ENCODE measurements at regions not wholly inside any gene's neighbourhood (a gene's known extent, or its start where the extent isn't known, plus 50 kb on each side); places are given as distances from the start of the nearest gene placed in this dataset.

DNA sequence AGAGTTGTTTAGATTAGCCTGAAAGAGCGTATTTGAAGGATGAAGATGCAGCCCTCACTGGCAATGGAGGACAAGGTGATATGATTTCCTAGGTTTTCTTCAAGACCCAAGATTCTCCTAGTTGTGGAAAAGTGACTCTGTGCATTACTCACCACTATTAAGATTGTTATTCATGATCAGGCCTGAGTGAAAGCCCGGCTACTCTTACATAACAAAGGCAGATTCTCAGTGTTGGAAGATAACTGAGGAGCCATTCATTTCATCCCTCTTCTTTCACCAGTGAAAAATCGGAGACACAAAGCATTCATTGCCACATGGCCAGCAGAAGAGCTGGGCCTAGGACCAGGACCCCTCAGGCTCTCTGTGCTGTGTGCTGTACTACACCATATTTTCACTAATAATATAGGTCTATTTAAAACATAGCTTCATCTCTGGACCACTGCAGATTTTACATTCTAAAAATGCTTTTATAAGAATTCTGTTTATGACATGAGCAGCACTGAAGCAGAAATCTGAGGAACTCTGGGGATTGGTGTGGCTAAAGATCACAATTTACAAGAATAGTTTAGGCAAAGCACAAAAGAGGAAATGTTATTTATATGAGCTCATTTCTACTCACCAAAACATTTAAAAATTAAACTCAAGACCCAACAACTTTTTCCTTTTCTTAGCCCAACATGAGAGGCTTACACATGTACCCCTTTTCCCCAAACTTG, 181.9 kb upstream of the CCN2 start:
- Histone ChIP-seq H3K27me3 (ENCODE audit: control insufficient read depth, insufficient read depth, low read length) (no peaks in the 10 kb centered on the region), H3K36me3 (ENCODE audit: control insufficient read depth, insufficient read depth, low read length) (no peaks in the 10 kb centered on the region), H3K4me3 (ENCODE audit: low read depth, low read length) (no peak overlapping the region)
- TF ChIP-seq, protein P1, sequence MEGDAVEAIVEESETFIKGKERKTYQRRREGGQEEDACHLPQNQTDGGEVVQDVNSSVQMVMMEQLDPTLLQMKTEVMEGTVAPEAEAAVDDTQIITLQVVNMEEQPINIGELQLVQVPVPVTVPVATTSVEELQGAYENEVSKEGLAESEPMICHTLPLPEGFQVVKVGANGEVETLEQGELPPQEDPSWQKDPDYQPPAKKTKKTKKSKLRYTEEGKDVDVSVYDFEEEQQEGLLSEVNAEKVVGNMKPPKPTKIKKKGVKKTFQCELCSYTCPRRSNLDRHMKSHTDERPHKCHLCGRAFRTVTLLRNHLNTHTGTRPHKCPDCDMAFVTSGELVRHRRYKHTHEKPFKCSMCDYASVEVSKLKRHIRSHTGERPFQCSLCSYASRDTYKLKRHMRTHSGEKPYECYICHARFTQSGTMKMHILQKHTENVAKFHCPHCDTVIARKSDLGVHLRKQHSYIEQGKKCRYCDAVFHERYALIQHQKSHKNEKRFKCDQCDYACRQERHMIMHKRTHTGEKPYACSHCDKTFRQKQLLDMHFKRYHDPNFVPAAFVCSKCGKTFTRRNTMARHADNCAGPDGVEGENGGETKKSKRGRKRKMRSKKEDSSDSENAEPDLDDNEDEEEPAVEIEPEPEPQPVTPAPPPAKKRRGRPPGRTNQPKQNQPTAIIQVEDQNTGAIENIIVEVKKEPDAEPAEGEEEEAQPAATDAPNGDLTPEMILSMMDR (IDR thresholded peaks at IDR 0.05; ENCODE audit: insufficient read depth, low read length, severe bottlenecking): no peak
- DNase-seq (ENCODE audit: low read depth) (peak; percentile 83), FAIRE-seq (no peak)

DNA sequence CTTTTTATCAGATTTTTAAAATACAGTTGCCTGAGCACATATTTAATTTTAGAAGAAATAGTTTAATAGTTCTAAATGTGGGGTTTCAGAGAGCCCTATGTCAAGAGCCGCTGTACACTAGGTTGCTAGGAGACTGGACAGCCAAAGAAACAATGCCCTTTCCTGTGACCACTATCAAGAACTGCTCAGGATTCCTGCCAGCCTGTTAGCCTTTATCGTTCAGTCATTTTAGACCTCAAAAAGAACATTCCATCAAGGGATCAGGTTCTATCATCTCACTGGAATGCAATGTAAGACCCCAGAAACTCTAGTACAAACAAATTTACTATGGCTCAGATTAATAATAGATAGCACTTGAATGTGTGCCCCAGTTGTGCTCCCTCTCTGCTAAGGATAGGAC, 181.2 kb upstream of the CCN2 start:
- Histone ChIP-seq H3K4me3 (ENCODE audit: low read depth, low read length) (no peak overlapping the region), H3K27me3 (ENCODE audit: control insufficient read depth, insufficient read depth, low read length) (no peaks in the 10 kb centered on the region), H3K36me3 (ENCODE audit: control insufficient read depth, insufficient read depth, low read length) (no peaks in the 10 kb centered on the region)
- no peak for FAIRE-seq
- TF ChIP-seq, protein P1 (IDR thresholded peaks at IDR 0.05; ENCODE audit: insufficient read depth, low read length, severe bottlenecking): no peak
- no peak for DNase-seq (ENCODE audit: low read depth)

DNA sequence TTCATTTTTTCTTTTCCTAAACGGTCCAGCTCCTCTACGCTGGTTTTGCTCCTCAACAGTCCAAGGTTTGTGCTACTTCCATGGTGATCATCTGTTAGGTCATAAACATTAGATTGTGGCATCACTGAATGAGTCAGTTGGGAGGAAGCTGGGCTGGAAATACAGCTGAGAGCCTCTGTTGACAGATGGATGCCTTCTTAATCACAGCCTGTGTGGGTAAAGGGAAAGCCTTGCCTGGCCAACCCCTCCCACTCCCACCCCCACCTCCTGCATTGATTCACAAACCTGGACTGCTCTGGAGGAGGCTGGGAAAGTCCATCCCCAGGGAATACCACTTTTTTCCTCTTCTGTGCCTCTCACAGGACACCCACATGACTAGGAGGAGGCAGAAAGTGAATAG, 180.6 kb upstream of the CCN2 start:
- Histone ChIP-seq H3K27me3 (ENCODE audit: control insufficient read depth, insufficient read depth, low read length) (no peaks in the 10 kb centered on the region), H3K36me3 (ENCODE audit: control insufficient read depth, insufficient read depth, low read length) (no peaks in the 10 kb centered on the region), H3K4me3 (ENCODE audit: low read depth, low read length) (no peak overlapping the region)
- DNase-seq (ENCODE audit: low read depth) (peak; percentile 99), FAIRE-seq (peak; percentile 98)
- TF ChIP-seq, protein P1 (IDR thresholded peaks at IDR 0.05; ENCODE audit: insufficient read depth, low read length, severe bottlenecking): no peak

DNA sequence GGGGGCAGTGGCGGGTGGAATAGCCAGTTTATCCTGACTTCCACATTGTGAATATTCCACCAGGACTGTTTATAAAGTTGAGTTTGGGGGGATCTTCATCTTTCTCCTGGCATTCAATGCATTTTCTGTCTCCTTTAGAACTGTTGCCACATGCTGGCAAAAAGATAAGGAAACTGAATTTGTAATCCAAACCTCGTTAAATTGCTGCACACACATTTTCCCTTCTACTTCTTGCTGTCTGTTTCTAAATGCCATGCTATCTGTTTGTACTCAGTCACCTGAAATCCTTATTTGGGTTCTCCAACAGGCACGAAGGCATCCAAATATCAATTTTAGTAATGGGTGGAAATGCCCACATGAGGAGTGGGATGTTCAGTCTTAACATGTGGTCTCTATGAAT, 180.2 kb upstream of the CCN2 start:
- Histone ChIP-seq H3K27me3 (ENCODE audit: control insufficient read depth, insufficient read depth, low read length) (no peaks in the 10 kb centered on the region), H3K4me3 (ENCODE audit: low read depth, low read length) (no peak overlapping the region)
- FAIRE-seq: no peak

DNA sequence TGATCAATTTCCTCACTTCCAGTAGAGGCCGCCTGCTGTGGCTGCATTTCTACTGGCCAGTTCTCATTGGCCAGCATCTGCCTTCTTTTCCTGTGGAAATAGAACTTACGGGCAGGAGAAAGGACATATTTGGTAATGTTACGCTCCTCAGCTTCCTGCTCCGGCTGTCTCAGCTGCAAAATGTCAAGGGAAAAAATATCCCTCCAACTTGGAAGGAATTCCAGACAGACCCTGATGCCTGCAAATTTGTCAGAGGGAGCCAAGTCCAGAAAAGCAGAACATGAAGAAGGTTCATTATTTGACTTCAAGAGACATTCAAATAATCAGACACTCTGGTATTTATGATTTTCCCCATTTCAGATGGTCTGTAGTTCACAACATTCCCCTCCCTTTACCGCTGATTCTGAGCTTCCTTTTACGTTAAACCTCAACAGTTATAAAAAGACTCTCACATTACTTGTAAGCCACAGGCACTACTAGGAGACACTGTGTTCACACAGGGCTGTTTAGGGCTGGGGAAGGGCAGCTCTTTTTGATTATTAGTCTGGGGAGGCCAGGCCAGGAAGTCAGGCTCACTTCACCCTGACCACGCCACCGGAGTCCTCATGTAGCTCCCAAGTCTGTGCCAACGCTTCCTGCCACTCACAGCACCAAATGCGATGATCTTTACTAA, 179.6 kb upstream of the CCN2 start:
- H3K4me3 ChIP-seq (ENCODE audit: low read depth, low read length): no peak overlapping the region
- TF ChIP-seq, protein P1 (IDR thresholded peaks at IDR 0.05; ENCODE audit: insufficient read depth, low read length, severe bottlenecking): no peak
- FAIRE-seq: no peak
- H3K36me3 ChIP-seq (ENCODE audit: control insufficient read depth, insufficient read depth, low read length): no peaks in the 10 kb centered on the region
- DNase-seq (ENCODE audit: low read depth): no peak
- H3K27me3 ChIP-seq (ENCODE audit: control insufficient read depth, insufficient read depth, low read length): no peaks in the 10 kb centered on the region

More for the DNA sequence above, 180.2 kb upstream of the CCN2 start:
- no peaks in the 10 kb centered on the region for H3K36me3 ChIP-seq (ENCODE audit: control insufficient read depth, insufficient read depth, low read length)
- DNase-seq (ENCODE audit: low read depth): no peak
- TF ChIP-seq, protein P1 (IDR thresholded peaks at IDR 0.05; ENCODE audit: insufficient read depth, low read length, severe bottlenecking): no peak

All from bronchial epithelial cell (primary cell).